HG02642 (cell line): ENCODE measurements at regions not wholly inside any gene's neighbourhood (a gene's known extent, or its start where the extent isn't known, plus 50 kb on each side); places are given as distances from the start of the nearest gene placed in this dataset.
"Not testable (repeated sequence)": the region's sequence is repeated elsewhere in the genome, so short reads cannot be mapped to it uniquely, and the experiment has no call there.

Experiments used
- ATAC-seq: cut with Tn5 transposase; IDR thresholded peaks from one replicate; pipeline ENCODE4 v1.9.1; 2021; ENCODE audit warnings: mild to moderate bottlenecking; ENCODE audit not compliant: unreplicated experiment, poor library complexity

- no peak for ATAC-seq
Observed at GRCh38 chr6:144561455-144562043, 276.4 kb downstream of the UTRN start.

- ATAC-seq: no peak
Observed at GRCh38 chr6:144564202-144564601, 279.1 kb downstream of the UTRN start.

DNA sequence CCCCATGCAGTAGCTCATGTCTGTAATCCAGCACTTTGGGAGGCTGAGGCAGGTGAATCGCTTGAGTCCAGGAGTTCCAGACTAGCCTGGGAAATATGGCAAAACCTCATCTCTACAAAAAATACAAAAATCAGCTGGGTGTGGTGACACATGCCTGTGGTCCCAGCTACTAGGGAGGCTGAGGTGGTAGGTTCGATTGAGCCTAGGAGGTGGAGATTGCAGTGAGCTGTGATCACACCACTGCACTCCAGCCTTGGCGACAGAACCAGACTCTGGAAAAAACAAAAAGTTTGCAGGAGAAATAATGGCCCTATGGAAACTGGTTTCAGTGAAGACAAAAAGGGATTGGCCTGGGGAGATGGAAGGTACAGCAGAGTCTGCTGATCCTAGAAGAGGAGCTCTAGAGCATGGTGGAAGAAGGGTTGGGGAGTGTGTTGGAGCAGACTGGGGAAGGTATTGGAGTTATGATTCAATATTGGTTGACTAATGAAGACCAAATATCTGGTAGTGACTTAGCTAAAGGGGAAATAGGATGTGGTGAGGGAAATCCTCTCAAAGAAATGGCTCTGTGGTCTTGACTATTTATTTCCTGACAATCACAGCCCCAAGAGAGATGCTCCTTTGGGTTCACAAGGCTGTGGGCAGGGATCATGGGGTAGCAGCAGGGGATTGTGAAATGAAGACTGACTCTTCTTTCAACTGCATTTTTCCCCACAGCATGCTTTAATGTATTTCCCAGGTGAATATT is 281.9 kb downstream of the UTRN start:
- ATAC-seq: no peak

DNA sequence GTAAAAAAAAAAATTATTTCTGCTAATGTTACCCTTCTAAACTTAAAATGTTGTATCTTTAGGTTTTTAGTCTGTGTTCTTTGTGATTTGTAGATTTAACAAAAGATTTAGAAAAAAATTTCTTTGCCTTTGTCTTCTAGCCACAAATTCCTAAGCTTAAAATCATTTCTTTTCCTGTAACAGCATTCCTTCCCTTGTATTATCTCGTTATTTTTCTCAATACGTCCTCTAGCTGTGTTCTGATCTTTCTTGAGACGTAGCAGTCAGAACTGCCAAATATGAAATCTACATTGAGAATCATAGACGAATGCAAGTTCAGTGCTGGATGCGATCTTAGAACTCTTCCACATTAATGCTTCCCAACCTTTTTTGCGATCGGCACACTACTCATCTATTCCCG is 283.1 kb downstream of the UTRN start:
- no peak for ATAC-seq

- not testable (repeated sequence) for ATAC-seq
Observed at GRCh38 chr6:144572541-144572940, 287.4 kb downstream of the UTRN start.

GRCh38 chr6:144574796-144575195 is 289.7 kb downstream of the UTRN start:
- no peak for ATAC-seq

GRCh38 chr6:144575327-144575726 is 290.2 kb downstream of the UTRN start:
- no peak for ATAC-seq

DNA sequence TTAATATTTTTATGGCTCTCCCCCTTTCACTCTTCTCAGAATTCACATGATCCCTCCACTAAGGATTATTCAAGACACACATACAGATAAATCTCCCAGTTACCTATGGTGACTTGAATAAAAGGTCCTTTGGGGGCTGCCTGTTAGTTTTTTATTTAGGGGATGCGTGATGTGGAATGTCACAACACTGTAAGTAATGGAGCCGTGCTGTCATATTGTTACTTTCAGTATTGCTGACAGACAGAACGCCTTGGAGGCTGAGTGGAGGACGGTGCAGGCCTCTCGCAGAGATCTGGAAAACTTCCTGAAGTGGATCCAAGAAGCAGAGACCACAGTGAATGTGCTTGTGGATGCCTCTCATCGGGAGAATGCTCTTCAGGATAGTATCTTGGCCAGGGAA is 291.7 kb downstream of the UTRN start:
- no peak for ATAC-seq

DNA sequence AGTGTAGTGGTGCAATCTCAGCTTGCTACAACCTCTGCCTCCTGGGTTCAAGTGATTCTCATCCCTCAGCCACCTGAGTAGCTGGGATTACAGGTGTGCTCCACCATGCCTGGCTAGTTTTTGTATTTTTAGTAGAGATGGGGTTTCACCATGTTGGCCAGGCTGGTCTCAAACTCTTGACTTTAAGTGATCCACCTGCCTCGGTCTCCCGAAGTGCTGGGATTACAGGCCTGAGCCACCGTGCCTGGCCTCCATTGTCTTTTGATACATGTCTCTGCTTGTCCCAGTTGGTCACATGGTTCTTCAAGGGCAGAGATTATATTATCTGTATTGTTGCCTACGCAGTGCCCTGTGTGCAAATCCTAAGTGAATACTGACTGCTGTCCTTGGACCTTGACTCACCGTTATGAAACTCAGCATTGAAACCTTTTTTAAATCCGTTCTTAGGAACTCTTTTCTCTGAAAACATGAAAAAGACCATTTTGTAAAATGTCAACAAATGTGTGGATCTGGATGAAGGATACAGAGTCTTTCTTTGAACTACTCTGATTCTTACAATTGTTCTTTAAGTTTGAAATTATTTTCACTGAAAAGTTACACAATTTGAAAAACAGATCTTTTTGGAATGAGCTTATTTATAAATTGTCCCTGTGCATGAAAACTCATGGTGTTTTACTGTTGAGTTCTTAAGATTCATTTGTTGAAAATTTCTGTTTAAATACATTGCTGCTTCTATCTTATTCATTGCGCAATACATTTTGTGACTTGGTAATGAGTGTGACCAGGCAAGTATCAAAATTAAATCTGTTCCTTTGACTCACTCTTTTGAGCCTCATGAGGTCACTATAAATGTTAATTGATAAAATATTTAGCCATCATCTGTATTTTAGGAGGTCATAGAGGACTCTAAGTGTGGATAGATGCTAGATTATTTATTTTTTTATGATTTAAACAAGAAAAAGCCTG is 293.5 kb downstream of the UTRN start:
- no peak for ATAC-seq

GRCh38 chr6:144580039-144580438 is 294.9 kb downstream of the UTRN start:
- no peak for ATAC-seq

DNA sequence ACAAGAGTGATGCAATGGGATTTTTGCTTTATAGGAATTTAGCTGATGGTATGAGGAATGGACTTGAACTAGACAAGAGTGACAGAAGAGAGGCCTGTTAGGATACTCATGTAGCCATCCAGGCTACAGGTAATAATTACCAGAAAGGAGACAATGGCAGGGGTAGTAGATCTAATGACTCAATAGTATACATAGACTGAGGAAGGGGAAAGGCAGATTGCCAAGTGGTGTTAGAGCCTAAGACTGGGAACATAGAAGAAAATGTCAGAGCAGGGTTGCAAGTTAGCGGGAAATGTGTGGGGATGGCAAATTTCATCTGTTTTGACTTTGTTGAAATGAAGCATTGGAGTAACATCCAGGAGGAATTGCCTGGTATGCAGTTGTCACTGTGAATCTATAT is 295.6 kb downstream of the UTRN start:
- no peak for ATAC-seq

- ATAC-seq: no peak
Observed at GRCh38 chr6:144581812-144582537, 296.8 kb downstream of the UTRN start.

DNA sequence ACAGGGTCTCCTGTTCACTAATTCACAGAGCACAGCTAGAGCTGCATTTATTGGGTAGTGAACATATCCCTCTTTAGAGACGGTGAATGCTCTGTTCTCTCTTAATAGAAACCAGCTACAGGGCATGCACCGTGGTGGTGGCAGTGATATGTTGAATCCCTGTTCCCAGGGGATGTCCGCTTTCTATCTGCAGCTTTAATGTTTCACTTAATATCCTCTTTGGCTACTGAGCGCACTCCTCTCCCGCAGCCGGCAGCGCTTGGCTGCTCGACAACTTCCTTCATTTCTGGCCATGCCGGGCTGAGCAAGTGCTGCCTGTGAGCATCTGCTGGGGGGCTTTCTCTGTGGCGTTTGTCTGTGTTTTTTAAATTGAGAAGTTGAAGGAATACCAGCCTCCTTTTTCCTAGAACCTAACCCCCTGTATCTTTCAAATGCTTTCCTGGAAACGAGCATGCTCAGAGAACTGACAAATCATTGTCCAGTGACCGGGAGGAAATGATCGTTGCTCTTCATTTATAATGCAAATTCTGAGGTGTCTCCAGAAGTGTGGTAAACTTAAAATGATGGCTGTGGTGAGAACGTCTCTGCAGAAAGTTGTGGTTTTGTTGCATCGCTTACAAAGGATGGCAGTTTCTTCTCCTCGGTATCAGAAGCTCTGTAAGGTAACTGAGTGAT is 297.9 kb downstream of the UTRN start:
- ATAC-seq: peak; percentile 93

- ATAC-seq: no peak
Observed at GRCh38 chr6:144583614-144583954, 298.4 kb downstream of the UTRN start.

GRCh38 chr6:144585217-144585814 is 300.2 kb downstream of the UTRN start:
- ATAC-seq: no peak

GRCh38 chr6:144586986-144587385 is 301.9 kb downstream of the UTRN start:
- no peak for ATAC-seq

- ATAC-seq: peak; percentile 84
Observed at GRCh38 chr6:144588697-144589325, 303.7 kb downstream of the UTRN start.

DNA sequence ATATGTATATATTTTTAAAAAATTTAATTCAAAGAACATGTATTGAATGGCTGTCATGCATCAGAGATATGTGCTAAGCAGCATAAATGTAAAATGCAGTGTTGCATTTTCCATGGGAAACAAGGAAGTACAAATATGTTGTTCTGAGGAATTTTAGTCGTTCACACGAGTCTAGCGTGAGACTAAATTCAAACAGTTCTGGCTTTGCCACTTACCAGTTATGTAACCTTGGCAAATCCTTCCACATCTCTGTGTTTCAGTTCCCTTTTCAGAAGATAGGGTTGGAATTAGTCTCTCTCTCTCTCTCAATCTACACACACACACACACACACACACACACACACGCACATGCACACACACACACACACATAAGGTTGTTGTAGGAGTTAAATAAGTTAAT is 305.4 kb downstream of the UTRN start:
- ATAC-seq: no peak

- no peak for ATAC-seq
Observed at GRCh38 chr6:144593392-144593791, 308.3 kb downstream of the UTRN start.
